ENCODE measurements at regions not wholly inside any gene's neighbourhood (a gene's known extent, or its start where the extent isn't known, plus 50 kb on each side); places are given as distances from the start of the nearest gene placed in this dataset.
"Not testable (repeated sequence)": the region's sequence is repeated elsewhere in the genome, so short reads cannot be mapped to it uniquely, and the experiment has no call there.

DNA sequence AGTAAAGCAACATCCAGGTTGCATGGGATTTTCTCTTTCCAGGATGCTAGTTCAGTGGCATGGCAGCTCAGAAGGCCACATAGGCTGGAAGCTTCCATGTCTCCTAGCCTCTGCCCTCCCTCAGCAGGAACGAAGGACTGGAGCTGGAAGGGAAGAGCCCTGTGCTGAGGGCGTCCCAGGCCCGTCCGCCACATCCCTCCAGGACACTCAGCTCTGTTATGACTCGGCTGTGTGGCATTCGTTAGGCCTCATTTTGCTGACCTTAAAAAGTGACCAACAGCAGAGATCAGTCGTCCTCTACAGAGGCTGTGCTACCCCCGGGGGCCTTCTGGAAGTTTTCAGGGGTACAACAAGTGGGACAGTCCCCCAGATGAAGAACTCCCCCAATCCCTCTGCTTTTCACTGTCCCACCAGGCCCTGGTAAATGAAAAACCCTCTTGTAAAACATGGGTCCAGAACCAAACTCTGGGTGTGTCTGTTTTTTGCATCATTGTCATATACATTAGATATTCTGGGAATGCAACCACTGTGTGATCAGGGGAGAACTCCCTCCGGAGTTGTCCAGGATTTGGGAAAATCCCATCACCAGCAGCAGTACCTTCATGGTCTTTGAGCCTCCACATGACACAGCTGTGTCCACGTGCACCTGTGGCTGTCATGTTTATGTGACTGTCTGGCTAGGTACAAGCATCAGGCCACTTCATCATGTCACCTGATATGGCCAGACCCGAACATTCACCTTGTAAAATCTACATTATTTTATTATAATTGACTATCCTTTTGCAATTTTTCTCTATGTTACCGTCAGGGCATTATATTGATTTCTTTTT, 149.9 kb downstream of the OR4M2 start:
- no peaks in the 10 kb centered on the region for H3K4me1 ChIP-seq (ENCODE audit: insufficient read depth, low read length)
- TF ChIP-seq, protein P1, sequence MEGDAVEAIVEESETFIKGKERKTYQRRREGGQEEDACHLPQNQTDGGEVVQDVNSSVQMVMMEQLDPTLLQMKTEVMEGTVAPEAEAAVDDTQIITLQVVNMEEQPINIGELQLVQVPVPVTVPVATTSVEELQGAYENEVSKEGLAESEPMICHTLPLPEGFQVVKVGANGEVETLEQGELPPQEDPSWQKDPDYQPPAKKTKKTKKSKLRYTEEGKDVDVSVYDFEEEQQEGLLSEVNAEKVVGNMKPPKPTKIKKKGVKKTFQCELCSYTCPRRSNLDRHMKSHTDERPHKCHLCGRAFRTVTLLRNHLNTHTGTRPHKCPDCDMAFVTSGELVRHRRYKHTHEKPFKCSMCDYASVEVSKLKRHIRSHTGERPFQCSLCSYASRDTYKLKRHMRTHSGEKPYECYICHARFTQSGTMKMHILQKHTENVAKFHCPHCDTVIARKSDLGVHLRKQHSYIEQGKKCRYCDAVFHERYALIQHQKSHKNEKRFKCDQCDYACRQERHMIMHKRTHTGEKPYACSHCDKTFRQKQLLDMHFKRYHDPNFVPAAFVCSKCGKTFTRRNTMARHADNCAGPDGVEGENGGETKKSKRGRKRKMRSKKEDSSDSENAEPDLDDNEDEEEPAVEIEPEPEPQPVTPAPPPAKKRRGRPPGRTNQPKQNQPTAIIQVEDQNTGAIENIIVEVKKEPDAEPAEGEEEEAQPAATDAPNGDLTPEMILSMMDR (IDR thresholded peaks at IDR 0.05): no peak
- H3K27ac ChIP-seq (ENCODE audit: low read depth in 1 of 2, low read length in 2 of 2): no peak overlapping the region
- no peak overlapping the region for H3K27ac Mint-ChIP-seq
- H3K9me3 ChIP-seq (ENCODE audit: control insufficient read depth in 1 of 2, insufficient read depth in 1 of 2, low read length in 2 of 2): peaks cover 0 to 10% of the 10 kb centered on the region in 2 experiments
- H3K36me3 Mint-ChIP-seq (ENCODE audit: low read depth): peaks cover 2% of the 10 kb centered on the region
- DNase-seq: peak in 2 of 14 experiments; percentile 4 to 31
- no peaks in the 10 kb centered on the region for H3K36me3 ChIP-seq (ENCODE audit: insufficient read depth, low read length)
- intact Hi-C loops (cut with DNase I, micrococcal nuclease): loop anchor here (2.0 to 10.0 kb wide), 3 partner anchors 32 to 1875 kb away; no protein-coding TSS in a partner anchor
- ChIA-PET POLR2A (no interaction called here), CTCF (no interaction called here)
- no peaks in the 10 kb centered on the region for H3K4me1 Mint-ChIP-seq (ENCODE audit: low read depth)
- H3K27me3 Mint-ChIP-seq: no peaks in the 10 kb centered on the region
- no peak overlapping the region for H3K4me3 ChIP-seq (ENCODE audit: low read length)
- H3K4me3 Mint-ChIP-seq: no peak overlapping the region
- no peak for ATAC-seq (ENCODE audit: poor library complexity)
- H3K9me3 Mint-ChIP-seq: peaks cover 4% of the 10 kb centered on the region
- no peaks in the 10 kb centered on the region for H3K27me3 ChIP-seq (ENCODE audit: control insufficient read depth in 1 of 2, insufficient read depth in 2 of 2, low read length in 2 of 2)

DNA sequence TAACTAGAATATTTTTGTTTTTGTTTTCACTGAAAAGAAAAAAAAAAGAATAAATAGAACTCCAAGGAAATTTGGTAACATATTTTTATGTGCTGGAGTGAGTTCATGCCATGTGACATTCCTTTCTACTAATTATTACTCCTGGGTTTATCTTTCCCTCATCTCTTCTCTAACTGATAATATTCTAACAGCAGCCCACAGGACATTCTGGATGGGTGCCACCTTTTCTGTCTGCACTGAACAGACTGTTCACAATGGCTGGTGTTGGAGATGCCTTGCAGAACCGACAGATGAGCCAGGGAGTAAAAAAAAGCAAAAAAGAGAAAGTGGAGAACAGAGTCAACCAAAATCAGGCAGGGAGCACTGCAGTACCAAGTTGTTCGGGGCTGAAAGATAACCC, 151.3 kb downstream of the OR4M2 start:
- H3K27me3 ChIP-seq (ENCODE audit: control insufficient read depth in 1 of 2, insufficient read depth in 2 of 2, low read length in 2 of 2): no peaks in the 10 kb centered on the region
- no peak for ATAC-seq (ENCODE audit: poor library complexity)
- Mint-ChIP-seq H3K27me3 (no peaks in the 10 kb centered on the region), H3K27ac (no peak overlapping the region), H3K4me1 (ENCODE audit: low read depth) (no peaks in the 10 kb centered on the region), H3K9me3 (peaks cover 4% of the 10 kb centered on the region), H3K36me3 (ENCODE audit: low read depth) (peaks cover 3% of the 10 kb centered on the region), H3K4me3 (no peak overlapping the region)
- H3K9me3 ChIP-seq (ENCODE audit: control insufficient read depth in 1 of 2, insufficient read depth in 1 of 2, low read length in 2 of 2): peaks cover 0 to 10% of the 10 kb centered on the region in 2 experiments
- H3K27ac ChIP-seq (ENCODE audit: low read depth in 1 of 2, low read length in 2 of 2): no peak overlapping the region
- ChIA-PET POLR2A (no interaction called here), CTCF (no interaction called here)
- no peak for DNase-seq
- intact Hi-C loops (cut with DNase I, micrococcal nuclease): loop anchor here in 1 of 2 experiments (2.0 kb wide), 2 partner anchors 17 to 1875 kb away; no protein-coding TSS in a partner anchor
- H3K4me1 ChIP-seq (ENCODE audit: insufficient read depth, low read length): no peaks in the 10 kb centered on the region
- H3K36me3 ChIP-seq (ENCODE audit: insufficient read depth, low read length): no peaks in the 10 kb centered on the region
- TF ChIP-seq, protein P1 (IDR thresholded peaks at IDR 0.05): no peak
- H3K4me3 ChIP-seq (ENCODE audit: low read length): no peak overlapping the region

DNA sequence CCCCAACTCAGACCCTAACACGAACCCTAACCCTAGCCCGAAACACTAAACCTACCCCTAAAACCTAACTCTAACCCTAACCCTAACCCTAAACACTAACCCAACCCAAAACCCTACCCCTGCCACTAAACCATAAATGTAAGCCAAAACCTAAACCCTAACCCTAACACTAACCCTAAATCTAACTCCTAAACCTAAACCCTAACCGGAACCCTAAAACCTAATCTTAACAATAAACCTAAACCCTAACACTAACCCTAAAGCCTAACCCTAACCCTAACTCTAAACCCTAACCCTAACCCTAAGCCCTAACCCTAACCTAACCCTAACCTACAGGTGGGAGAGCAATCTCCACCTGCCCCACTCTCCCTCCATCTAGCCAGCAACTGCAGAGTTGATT, 152.3 kb downstream of the OR4M2 start:
- peaks cover 2% of the 10 kb centered on the region for H3K27me3 Mint-ChIP-seq
- DNase-seq (no peak), ATAC-seq (ENCODE audit: poor library complexity) (no peak)
- H3K27me3 ChIP-seq (ENCODE audit: control insufficient read depth in 1 of 2, insufficient read depth in 2 of 2, low read length in 2 of 2): no peaks in the 10 kb centered on the region
- CTCF ChIA-PET: no interaction called here
- peaks cover 4% of the 10 kb centered on the region for H3K9me3 Mint-ChIP-seq
- peaks cover 0 to 10% of the 10 kb centered on the region in 2 experiments for H3K9me3 ChIP-seq (ENCODE audit: control insufficient read depth in 1 of 2, insufficient read depth in 1 of 2, low read length in 2 of 2)
- no peak overlapping the region for H3K4me3 ChIP-seq (ENCODE audit: low read length)
- H3K4me3 Mint-ChIP-seq: no peak overlapping the region
- intact Hi-C loops (cut with DNase I, micrococcal nuclease): loop anchor here in 1 of 2 experiments (2.0 kb wide), 1 partner anchor 16 kb away; no protein-coding TSS in a partner anchor
- no peak overlapping the region for H3K27ac Mint-ChIP-seq
- peaks cover 3% of the 10 kb centered on the region for H3K36me3 Mint-ChIP-seq (ENCODE audit: low read depth)
- no peaks in the 10 kb centered on the region for H3K4me1 Mint-ChIP-seq (ENCODE audit: low read depth)
- TF ChIP-seq, protein P1 (IDR thresholded peaks at IDR 0.05): no peak
- H3K4me1 ChIP-seq (ENCODE audit: insufficient read depth, low read length): no peaks in the 10 kb centered on the region
- POLR2A ChIA-PET: no interaction called here
- no peaks in the 10 kb centered on the region for H3K36me3 ChIP-seq (ENCODE audit: insufficient read depth, low read length)
- no peak overlapping the region for H3K27ac ChIP-seq (ENCODE audit: low read depth in 1 of 2, low read length in 2 of 2)

DNA sequence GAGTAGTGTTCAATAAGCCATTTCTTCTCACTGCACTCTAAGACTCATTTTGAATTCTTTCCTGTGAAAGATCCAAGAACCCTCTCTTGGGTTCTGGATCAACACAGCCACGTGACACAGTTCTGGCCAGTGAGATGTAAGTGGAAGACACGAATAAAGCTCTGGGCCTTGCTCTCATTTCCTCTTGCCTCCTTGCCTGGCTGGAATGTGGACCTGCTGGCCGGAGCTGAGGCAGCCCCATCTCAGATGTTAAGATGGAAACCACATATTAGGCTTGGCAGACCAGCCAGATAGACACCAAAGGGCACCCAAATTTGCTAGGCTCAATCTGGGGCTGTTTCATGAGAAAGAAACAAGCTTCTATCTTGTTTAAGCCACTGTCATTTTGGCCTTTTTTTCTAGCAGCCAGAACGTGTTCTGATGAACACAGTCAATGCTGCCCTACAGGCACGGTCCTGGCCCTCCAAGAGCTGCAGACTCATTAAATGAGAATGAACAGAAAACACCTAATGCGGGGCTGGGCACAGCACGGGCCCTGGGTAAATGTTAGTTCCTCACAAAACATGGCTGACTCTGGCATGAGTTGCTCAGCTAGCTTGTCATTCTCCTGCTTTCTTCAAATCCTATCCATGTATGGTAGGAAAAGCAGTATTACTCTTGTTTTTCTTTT, 155.1 kb downstream of the OR4M2 start:
- not testable (repeated sequence) for H3K27ac Mint-ChIP-seq

More for the DNA sequence above, 155.1 kb downstream of the OR4M2 start:
- H3K36me3 ChIP-seq (ENCODE audit: insufficient read depth, low read length); H3K4me1 ChIP-seq (ENCODE audit: insufficient read depth, low read length); POLR2A ChIA-PET; H3K36me3 Mint-ChIP-seq (ENCODE audit: low read depth); CTCF ChIA-PET; H3K9me3 Mint-ChIP-seq; H3K4me3 ChIP-seq (ENCODE audit: low read length); H3K4me1 Mint-ChIP-seq (ENCODE audit: low read depth); DNase-seq; ATAC-seq (ENCODE audit: poor library complexity); H3K27ac ChIP-seq (ENCODE audit: low read depth in 1 of 2, low read length in 2 of 2); H3K27me3 ChIP-seq (ENCODE audit: control insufficient read depth in 1 of 2, insufficient read depth in 2 of 2, low read length in 2 of 2); H3K4me3 Mint-ChIP-seq: not testable (repeated sequence)
- H3K27me3 Mint-ChIP-seq: peaks cover 14% of the 10 kb centered on the region
- intact Hi-C loops (cut with DNase I, micrococcal nuclease): loop anchor here in 1 of 2 experiments (2.0 kb wide), 1 partner anchor 15 kb away; no protein-coding TSS in a partner anchor
- H3K9me3 ChIP-seq (ENCODE audit: control insufficient read depth in 1 of 2, insufficient read depth in 1 of 2, low read length in 2 of 2): peaks cover 0 to 10% of the 10 kb centered on the region in 2 experiments
